PC-3 (cell line): ENCODE measurements at regions not wholly inside any gene's neighbourhood (a gene's known extent, or its start where the extent isn't known, plus 50 kb on each side); places are given as distances from the start of the nearest gene placed in this dataset.

Experiments used
- EZH2phosphoT487 ChIP-seq: fragments of 300-600 bp; sonication (generic); IDR thresholded peaks from 2 replicates; pipeline ENCODE4 v1.6.1; 2018; ENCODE audit warnings: mild to moderate bottlenecking, antibody characterized with exemption, low read length, borderline replicate concordance
- TF ChIP-seq, protein P1 (sequence below): fragments of 300-600 bp; sonication (generic); conservative IDR thresholded peaks from 2 replicates; pipeline ENCODE4 v1.5.1; 2017; ENCODE audit warnings: antibody characterized with exemption, low read depth, mild to moderate bottlenecking, low read length

DNA sequence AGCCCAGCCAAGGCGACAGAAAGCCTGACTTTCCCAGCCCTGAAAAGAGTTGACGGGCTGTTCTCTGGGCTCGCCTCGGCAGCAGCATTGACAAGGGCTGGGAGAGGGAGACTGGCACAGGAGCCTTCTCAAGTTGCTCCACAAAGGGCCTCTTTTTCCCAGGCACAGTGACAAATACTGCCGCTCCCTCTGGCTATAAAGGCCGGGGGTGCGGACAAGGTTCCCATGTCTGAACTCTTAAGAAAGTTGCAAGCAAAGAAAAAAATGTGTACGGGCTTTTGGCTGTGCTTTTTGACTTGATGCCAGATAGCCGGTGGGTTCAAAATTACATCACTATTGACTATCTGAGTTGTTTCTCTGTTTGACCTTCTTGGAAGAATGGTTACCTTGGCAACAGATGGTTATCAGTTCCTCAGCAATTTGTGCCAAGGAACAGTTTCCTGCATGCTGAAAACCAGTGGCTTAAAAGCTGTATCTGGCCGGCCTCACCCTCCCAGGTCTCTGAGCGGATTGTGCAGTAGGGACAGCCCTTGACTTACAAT is 115.9 kb upstream of the EEPD1 start:
- TF ChIP-seq, protein P1, sequence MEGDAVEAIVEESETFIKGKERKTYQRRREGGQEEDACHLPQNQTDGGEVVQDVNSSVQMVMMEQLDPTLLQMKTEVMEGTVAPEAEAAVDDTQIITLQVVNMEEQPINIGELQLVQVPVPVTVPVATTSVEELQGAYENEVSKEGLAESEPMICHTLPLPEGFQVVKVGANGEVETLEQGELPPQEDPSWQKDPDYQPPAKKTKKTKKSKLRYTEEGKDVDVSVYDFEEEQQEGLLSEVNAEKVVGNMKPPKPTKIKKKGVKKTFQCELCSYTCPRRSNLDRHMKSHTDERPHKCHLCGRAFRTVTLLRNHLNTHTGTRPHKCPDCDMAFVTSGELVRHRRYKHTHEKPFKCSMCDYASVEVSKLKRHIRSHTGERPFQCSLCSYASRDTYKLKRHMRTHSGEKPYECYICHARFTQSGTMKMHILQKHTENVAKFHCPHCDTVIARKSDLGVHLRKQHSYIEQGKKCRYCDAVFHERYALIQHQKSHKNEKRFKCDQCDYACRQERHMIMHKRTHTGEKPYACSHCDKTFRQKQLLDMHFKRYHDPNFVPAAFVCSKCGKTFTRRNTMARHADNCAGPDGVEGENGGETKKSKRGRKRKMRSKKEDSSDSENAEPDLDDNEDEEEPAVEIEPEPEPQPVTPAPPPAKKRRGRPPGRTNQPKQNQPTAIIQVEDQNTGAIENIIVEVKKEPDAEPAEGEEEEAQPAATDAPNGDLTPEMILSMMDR, result no peak
- TF ChIP-seq EZH2phosphoT487, result no peak
